Hematopoietic multipotent progenitor cell treated with erythropoietin and hydrocortisone succinate and interleukin-3 and kit ligand, for 17 days (in vitro differentiated cells): ENCODE measurements at regions not wholly inside any gene's neighbourhood (a gene's known extent, or its start where the extent isn't known, plus 50 kb on each side); places are given as distances from the start of the nearest gene placed in this dataset.

Source experiments
- DNase-seq: peaks from one replicate; pipeline ENCODE4 v3.0.0-alpha.2; 2015; ENCODE audit warnings: low spot score

DNA sequence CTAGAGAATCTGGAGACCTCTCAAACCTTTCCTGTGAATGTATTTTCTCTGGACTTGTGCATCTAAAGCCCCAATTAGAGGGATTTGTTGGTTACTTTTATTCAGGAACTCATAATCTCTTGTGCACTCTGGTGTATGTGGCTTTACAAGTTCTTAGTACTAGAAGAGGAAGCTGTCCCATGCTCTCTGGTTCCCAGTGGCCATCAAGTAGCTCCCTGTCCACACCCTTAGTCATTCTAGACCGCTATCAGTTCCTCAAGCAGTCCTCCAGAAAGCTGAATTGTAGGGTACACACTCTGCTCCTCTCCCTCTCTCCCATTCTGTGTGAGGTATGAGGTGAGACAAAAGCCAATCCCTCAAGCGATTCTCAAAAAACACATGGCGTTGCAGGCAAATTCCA is 470.3 kb downstream of the PTPRC start:
- no peak for DNase-seq

DNA sequence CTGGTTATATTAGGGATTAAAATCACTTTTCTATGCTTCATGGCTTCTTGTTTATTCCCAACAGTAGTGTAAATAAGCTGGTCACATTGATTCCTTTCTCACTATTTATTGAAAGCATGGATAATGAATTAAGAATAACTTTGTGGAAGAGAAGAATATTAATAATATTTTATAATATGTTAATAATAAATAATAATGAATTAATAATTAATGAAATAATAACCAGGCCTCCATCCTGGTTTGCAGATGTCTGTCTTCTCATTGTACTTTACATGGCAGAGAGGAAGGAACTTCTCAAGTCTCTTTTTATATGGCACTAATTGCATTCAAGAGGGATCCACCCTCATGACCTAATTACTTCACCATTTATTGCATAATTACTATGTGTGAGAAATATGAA is 473.5 kb downstream of the PTPRC start:
- DNase-seq: no peak

DNA sequence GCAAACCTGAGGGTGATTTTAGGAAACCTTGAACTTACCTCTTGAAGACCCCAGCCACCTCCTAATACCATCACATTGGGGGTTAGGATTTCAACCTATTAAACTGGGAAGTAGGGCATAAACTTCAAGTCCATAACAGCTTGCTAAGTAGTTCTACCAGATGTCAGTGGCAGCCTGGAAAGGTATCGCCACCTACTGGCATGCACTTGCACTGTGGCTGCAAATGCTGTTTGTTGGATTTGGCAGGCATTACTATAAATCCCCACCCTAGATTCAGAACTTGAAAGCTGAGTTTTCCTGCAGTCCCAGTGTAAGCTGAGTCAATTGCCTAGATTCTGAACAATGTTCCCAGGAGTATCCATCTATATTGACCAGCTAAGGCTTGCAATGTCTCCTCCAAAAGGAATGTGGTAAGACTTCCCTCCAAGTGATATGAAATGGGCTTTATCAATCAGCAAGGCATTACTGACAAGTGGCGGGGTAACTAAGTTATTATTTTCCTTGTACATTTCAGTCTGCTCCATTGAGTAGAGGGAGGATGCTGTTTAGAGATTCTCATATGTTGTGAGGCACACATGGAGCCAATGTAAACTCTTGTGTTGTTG is 474.5 kb downstream of the PTPRC start:
- DNase-seq: no peak

DNA sequence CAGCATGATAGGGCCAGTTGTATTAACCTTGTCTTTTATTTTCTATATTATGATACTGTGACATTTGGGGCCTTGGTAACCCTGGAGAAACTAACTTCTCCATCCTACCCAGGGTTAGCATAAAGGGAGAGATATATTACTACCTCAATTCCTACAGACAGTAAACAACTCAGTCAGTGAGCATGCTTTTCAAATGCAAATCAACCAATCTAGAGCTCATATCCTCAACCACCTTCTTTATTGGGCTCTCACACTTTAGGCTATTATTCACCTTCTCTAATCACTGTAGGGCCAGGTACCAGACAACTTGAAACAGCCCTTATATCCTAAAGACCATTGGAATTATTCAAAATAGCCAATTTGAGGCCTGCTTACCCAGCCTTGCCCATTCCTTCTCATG is 477.6 kb downstream of the PTPRC start:
- DNase-seq: no peak

DNA sequence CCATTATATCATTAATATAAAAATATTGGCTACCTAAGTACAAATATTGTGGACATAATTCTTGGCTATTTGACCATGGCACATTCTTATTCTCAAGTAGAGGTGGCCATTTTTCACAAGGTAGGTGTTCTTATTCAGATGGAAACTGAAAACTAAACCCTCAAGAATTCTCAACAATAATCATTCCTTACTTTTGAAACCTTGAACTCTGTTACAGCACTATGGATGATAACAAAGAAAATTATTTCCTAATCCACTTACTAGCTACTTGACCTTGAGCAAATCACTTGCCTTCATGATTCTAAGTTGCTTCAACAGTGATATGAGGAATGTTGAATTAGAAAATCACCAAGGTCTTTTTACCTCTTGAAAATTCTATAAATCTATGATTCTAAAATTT is 482.2 kb downstream of the PTPRC start:
- DNase-seq: no peak

DNA sequence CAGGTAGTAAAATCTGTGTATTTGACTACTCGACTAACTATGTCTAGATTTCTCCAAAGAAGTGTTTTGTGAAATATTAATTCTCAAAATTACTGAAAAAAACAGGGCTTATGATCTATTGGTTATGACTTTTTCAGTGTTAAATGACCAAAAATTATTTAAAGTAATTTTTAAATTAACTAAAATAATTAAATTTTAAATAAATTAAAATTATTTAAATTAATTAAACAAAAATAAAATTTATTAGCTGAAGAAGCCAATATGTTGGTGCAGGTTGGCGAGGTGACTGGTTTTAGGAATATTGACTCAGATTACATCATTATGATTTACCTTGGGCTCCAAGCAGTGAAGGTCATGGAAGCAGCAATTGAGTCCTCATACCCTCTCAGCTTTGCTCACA is 483.2 kb downstream of the PTPRC start:
- no peak for DNase-seq

DNA sequence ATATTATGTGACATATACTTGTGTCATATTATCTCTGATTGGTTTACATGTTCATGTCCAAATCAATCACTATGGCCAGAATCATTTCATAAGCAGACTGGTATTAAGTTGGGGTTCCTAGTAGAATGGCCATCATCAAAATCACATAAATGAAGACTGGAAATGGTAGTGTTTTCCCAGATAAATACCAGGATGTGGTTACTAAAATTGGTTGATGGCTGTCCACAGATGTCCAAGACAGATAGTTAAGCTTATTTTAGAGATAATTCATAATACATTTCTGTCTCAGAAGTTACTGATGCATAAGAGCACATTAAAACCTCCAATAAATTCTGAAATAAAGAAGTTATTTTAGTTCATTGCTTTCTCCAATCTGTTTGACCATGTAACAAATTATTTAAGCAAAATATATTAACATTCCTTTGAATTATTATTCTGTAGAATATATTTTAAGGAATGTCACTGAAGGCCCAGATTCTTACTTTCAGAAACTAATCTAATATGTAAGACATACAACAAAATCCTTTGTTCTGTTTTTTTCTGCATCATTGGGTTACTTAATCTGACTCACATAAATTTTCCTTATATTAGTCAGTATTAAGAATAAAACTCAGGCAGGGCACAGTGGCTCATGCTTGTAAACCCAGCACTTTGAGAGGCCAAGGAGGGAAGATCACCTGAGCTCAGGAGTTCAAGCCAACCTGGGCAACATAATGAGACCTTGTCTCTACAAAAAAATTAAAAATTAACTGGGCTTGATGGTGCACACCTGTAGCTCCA is 483.9 kb downstream of the PTPRC start:
- DNase-seq: no peak

DNA sequence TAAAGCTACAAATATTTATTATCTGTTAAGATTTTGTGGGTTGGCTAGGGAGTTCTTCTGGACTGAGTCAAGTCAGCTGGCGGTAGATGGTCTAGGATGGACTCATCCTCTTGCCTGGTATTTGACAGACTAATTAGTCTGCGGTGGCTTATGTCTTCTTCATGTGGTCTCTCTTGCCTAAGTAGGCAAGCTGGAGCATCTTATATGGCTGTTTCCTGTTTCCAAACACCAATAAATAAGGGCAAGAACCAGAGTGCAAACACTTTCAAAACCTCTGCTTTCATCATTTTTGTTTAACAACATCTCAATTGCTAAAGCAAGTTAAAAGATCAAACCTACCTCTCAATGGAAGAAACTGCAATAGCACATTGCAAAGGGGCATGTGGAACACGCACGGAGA is 484.8 kb downstream of the PTPRC start:
- no peak for DNase-seq

DNA sequence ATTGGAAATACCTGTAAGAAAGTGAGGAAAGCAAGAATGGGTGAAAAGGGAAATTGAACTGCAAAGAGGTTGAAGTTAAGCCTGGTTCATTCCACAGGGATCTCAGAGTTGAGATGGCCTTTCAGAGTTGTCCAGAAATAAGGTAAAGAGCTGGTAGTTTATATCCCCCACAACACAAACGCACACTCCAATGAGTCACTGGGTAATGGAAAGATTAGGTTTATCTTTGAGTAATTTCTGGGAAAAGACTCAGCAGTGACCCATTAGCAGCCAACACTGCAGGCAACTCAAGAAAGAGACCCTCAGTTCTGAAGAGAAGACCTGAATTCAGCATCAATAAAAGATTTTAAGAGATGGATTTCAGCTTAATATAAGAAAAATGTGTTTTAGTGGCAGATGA is 485.5 kb downstream of the PTPRC start:
- DNase-seq: no peak

DNA sequence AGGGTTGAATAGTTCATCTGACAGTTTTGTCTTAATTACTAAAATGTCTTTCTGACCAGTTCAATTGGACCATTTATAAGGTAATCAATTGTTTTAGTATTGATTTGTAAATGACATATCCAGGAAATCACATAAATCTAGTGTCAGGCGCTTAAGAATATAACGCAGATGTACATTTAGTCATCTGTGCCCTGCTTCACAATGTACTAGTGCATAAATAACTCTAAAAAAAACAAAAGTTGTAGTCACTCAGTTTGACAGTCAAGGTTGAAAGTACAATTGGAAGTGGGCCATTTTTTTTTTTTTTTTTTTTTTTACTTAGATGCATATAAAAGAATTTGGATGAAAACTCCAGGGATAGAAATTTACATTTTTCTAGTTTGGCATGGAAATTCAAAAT is 490.4 kb downstream of the PTPRC start:
- no peak for DNase-seq

DNA sequence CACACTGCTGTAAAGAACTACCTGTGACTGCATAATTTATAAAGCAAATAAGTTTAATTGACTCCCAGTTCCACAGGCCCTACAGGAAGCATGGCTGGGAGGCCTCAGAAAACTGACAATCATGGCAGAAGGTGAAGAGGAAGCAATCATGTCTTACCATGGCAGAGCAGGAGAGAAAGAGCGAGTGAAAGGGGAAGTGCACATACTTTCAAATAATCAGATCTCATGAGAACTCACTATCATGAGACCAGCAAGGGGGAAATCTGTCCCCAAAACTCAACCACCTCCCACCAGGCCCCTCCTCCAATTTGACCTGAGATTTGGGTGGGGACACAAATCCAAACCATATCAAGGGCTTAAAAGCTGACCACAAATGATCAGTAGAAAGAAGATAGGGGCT is 493.2 kb downstream of the PTPRC start:
- DNase-seq: no peak

DNA sequence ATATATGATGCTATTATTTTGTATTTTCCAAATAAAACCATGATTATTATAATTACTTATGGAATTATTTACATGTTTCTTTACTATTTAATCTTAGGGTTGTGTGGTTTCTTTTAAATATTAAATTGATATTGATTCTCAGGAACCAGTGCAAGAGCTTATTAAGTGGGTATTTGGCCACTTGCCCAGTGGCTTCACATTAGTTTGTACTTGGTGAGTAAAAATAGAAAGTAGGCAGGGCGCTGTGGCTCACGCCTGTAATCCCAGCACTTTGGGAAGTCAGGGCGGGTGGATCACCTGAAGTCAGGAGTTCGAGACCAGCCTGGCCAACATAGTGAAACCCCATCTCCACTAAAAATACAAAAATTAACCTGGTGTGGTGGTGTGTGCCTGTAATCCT is 497.1 kb downstream of the PTPRC start:
- DNase-seq: no peak

DNA sequence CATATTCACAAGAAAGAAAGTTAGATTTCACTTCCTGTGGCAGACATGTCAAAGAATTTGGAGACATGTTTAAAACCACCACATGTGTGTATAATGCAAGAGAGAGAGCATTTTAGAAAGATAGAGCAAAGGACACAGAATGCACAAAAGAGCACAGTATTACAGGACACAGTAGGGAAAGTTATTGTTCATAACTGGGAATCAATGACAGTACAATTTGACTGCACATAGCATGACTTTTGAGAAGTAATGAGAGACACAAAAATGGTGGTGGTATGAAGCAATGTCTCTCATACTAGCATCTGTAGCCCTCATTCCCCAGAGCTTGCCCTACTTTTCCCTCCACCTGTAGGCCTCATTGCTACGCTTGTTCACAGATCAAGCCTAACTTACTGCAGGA is 499.2 kb downstream of the PTPRC start:
- DNase-seq: no peak

DNA sequence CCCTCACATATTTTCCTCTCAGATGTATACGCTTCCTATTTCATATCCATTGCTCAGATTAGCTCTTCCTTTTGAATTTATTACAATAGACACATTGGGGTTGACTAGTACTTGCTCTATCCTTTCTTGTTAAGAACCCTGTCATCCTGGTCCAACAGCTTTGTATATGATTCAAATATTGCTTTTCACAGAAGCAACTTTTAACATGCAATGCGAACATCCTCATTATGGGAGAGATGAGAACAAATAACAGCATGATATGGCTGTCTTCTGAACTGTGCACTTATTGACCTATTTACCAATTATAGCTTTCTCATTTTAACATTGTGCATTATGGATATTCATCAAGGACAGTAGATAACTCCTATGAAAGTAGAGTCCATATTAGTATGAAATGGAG is 510.8 kb downstream of the PTPRC start:
- DNase-seq: no peak

DNA sequence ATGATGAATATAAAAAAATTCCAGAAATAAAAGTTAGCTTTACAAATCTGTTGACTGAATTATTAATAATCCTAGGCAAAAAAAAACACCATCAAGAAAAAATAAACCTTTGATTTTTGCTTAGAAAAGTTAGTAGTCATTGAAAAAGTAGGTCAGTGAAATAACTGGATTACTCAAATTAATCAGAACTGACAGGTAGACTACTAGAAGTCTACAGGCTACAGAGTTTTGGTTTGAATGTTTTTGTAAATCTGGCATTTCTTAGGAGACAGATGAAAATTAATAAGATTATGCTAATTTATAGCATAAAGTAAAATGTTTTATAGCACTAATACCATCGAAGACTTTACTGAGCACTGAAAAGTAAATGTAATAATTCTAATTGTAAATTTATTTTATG is 511.9 kb downstream of the PTPRC start:
- no peak for DNase-seq

DNA sequence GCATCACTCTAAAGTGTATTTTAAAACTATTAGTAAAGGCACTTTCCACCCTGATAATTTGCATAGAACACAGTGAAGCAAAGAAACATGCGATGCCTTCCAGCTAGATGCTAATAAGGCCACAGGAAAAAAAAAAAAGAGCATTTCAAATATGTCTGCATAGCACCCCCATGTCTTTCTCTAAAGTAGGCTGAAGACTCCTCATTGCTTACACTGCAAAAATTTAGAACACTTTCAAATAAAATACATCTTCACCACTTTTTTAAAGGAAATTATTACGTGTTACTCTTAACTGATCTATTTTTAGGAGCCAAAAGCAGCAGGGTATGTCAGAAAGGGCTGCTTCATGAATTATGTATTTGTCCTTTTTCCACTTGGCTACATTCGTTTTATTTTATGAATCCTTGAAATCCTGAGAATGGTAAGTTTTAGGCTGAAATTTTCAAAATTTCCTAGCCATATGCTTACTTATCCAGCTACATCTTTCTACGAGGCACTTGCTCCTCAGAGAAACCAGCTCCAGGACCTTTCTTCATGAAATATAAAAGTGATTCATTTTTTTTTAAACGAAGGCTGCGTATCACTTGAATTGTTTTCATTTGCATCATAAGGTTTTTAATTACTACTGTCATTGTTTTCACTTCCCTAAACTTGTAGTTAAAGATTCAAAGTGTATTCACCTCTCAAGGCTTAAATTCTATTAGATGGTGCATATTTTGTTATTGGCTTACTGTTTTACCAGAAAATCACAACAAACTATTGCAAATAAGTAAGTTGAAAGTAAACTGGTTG is 513.0 kb downstream of the PTPRC start:
- no peak for DNase-seq

DNA sequence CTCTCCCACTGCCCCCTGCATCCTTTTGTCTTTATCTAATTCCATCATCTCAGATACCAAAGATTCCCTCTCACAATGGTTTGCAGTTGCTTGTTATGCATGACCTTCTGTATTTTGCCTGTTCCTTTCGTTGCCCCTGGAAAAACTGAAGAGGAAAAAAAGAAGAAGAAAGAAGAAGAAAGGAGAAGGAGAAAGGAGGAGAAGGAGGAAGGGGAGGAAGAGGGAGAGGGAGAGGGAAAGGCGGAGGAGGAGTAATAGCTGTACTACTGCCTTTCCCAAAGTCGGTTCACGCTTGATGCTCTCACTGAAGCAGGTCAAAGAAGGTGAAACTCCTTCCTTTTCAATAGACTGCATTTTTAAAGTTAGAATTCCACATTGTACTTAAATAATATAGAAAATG is 513.8 kb downstream of the PTPRC start:
- DNase-seq: no peak

DNA sequence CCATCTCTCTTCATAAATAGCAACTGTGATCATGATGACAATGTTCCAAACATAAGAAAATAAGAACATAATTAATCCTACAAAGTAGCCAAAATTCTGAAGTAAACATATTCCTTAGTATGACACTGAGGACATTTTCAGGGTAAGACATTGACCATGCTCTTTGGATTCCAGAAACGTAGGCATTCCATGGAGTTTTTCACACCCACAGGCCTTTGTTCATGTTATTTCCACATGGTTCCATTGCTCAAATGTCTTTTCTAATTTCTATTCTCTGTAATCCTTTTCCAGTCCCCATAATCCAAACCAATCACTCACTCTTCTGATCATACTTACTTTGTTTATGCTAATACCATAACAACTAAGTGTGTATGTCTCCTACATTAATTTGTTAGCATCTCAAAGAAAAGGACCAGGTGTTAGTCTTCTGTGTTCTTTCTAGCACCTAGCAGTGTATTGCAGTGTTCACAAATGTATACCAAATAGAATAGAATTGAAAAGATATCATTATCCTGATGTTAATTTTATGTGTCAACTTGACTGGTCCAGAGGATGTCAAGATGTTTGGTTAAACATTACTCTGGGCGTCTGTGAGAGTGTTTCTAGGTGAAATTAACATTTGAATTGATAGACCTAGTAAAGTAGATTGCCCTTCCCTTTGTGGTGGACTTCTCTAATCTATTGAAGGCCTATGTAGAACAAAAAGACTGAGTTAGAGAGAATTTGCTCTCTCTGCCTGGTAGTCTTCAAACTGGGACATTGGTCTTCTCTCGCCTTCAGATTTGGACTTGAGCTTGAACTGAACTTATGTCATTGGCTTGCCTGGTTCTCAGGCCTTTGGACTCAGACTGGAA is 516.6 kb downstream of the PTPRC start:
- DNase-seq: no peak

DNA sequence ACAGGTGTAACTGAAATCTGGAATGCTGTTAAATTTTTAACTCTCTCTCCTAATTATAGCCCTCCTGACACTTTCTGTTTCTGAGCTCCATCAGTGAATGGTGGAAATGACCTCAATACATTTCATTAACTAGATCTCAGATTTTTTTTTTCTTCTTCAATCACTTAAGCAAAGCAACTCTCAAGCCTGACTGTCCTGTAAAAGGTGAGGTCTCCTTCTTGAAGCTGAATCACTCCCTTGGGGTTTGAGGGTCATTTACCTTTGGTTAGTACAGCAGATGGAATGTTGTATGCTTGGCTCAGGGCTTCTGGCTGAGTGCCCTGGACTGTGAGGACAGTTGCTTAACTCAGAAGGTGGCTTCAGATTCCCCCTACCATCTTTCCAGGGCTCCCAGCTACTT is 518.7 kb downstream of the PTPRC start:
- no peak for DNase-seq

DNA sequence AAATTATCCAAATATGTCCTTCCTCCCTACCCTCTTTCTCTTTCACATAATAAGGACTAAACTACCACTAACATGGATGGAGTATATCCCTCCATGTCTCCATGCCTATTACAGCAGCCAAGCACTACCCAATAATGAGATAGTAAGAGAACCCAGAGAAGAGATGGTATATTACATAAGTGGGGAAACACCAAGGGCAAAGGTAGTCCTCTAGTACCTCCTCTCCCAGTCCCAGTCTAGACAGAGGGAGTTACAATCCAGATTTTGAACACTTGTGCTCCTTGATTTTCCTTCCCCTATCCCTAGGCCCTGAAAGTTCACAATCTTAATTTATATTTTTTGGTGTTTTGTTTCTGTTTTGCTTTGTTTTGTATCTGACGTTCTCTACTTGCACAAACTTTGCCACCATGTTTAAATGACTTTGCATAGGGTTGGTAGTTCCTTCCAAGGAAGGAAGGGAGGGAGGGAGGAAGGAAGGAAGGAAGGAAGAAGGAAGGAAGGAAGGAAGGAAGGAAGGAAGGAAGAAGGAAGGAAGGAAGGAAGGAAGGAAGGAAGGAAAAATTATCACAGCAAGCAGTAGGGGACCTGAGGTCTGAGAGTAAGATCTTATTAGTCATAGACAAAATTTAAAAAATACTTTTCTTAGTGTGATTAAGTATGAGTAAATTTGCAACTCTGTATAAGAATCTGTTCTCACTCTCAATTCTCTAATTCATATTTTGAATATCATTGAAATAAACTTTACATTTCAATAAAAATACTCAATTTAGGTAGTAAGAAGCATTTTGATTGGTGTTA is 521.9 kb downstream of the PTPRC start:
- DNase-seq: no peak

DNA sequence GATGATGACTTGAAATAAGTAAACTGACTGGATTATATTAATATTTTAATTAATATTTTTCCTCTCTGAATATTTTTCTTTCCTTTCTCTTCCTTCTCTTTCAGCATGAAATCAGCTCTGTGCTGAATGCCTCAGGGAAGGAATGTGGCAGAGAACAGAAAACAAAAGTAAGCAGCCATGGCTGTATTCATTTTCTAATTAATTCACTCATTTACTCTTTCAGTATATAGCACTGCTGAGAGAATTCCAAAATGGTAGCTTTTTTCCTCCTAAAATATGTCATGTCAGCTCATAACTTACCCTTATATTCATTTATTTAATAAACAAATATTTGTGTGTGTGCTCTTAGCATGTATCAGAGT is 522.5 kb downstream of the PTPRC start:
- DNase-seq: no peak
